Retinal pigment epithelial cell (primary cell): ENCODE measurements at regions not wholly inside any gene's neighbourhood (a gene's known extent, or its start where the extent isn't known, plus 50 kb on each side); places are given as distances from the start of the nearest gene placed in this dataset.

Source experiments
- DNase-seq: peaks from one replicate; pipeline ENCODE4 v3.0.0-alpha.2; 2010; ENCODE audit warnings: low read depth
- H3K4me3 ChIP-seq: 2 replicates; pipeline ENCODE4 v1.5.1; 2011; ENCODE audit warnings: mild to moderate bottlenecking, low read length, control low read depth, moderate library complexity
- TF ChIP-seq, protein P1 (sequence below): conservative IDR thresholded peaks from 2 replicates; pipeline ENCODE4 v1.5.1; 2011; ENCODE audit warnings: low read depth, low read length, control low read depth, inconsistent platforms

GRCh38 chr3:21290557-21290956, 460.5 kb downstream of the ZNF385D start:
- TF ChIP-seq, protein P1, sequence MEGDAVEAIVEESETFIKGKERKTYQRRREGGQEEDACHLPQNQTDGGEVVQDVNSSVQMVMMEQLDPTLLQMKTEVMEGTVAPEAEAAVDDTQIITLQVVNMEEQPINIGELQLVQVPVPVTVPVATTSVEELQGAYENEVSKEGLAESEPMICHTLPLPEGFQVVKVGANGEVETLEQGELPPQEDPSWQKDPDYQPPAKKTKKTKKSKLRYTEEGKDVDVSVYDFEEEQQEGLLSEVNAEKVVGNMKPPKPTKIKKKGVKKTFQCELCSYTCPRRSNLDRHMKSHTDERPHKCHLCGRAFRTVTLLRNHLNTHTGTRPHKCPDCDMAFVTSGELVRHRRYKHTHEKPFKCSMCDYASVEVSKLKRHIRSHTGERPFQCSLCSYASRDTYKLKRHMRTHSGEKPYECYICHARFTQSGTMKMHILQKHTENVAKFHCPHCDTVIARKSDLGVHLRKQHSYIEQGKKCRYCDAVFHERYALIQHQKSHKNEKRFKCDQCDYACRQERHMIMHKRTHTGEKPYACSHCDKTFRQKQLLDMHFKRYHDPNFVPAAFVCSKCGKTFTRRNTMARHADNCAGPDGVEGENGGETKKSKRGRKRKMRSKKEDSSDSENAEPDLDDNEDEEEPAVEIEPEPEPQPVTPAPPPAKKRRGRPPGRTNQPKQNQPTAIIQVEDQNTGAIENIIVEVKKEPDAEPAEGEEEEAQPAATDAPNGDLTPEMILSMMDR: peak; percentile 61
- no peak overlapping the region for H3K4me3 ChIP-seq
- no peak for DNase-seq

DNA sequence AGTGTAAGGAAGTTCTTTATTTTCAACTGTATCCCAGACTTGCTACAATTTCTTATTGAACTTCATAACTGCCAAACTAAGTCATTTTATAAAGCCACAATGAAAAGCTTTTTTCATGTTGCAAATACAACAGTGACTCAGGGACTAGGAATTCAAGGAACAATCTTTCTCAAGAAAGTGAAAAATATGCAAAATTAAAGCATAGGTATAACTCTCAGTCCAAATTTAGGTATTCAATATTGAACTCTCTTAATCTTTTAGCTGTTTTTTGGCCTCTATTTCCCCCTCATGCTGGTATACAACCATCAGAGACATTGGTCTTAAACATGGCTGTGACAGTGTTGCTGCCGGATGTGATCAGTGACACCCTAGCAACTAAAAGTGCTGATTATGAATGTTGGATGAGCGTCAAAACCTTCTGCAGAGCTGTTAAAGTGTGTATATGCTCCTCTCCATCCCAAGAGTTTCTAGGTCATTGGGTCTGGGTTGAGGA, 476.9 kb downstream of the ZNF385D start:
- no peak overlapping the region for H3K4me3 ChIP-seq
- TF ChIP-seq, protein P1: no peak
- peak; percentile 50 for DNase-seq

DNA sequence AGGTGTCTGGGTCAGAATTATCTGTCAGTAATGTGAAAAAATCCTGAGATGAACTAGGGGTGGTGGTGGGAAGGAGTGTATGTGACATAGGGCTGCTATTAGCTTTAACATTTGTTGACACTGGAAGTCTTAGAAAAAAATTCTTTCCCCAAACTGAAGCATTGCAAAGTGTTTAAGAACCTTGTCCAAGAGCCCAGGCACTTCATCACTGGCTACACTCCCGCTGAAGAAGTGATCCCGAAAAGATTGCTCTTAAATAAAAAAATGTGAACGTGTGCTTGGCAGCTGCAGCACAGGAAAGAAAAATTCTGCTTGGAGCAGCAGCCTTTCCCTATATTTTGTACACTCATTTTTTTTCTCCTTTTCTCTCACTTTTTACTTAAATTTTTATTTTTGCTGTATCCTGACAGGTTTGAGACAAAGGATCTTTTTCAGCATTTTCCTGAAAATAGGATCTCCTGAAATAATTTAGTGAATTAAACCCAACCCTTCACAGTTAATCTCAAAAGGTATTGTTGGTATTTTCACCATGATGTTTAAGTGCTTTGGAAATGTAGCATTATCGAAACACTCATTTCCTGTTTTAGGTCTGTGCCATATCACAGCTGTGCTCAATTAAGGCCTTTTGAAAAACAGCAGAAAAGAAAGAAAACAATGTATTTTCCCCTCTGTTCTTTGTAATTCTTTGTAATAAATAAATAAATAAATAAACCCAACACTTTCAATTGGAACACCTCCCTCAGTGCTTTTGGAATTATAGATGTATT, 477.6 kb downstream of the ZNF385D start:
- no peak overlapping the region for H3K4me3 ChIP-seq
- TF ChIP-seq, protein P1: no peak
- DNase-seq: peak; percentile 61

DNA sequence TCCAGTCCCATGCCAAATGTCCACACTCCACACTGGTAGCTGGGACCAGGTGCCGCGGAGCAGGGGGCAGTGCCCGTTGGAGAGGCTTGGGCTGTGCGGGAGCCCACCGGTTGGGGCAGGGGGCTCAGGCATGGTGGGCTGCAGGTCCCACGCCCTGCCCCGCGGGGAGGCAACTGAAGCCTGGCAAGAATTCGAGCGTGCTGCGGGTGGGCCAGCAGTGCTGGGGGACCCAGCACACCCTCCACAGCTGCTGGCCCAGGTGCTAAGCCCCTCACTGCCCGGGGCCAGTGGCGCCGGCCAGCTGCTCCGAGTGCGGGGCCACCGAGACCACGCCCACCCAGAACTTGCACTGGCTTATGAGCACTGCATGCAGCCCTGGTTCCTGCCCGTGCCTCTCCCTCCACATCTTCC, 479.4 kb downstream of the ZNF385D start:
- DNase-seq: no peak
- TF ChIP-seq, protein P1: no peak
- no peak overlapping the region for H3K4me3 ChIP-seq

- DNase-seq: peak; percentile 52
- no peak overlapping the region for H3K4me3 ChIP-seq
- TF ChIP-seq, protein P1: no peak
Measured at GRCh38 chr3:21269882-21270281, 481.1 kb downstream of the ZNF385D start.

GRCh38 chr3:21260507-21260906, 490.5 kb downstream of the ZNF385D start:
- DNase-seq: no peak
- no peak overlapping the region for H3K4me3 ChIP-seq
- TF ChIP-seq, protein P1: no peak

GRCh38 chr3:21259896-21260295, 491.1 kb downstream of the ZNF385D start:
- no peak for DNase-seq
- H3K4me3 ChIP-seq: no peak overlapping the region
- TF ChIP-seq, protein P1: no peak
